Gastrocnemius medialis (tissue), 4 donors: ENCODE measurements at regions not wholly inside any gene's neighbourhood (a gene's known extent, or its start where the extent isn't known, plus 50 kb on each side); places are given as distances from the start of the nearest gene placed in this dataset.

Experiments used
- POLR2A ChIP-seq, 2 donors: fragments of 450-650 bp; IDR thresholded peaks; one replicate each; pipeline ENCODE4 v1.6.1; 2017; ENCODE audit warnings: antibody characterized with exemption in 2 of 2, mild to moderate bottlenecking in 2 of 2, moderate library complexity in 2 of 2
- TF ChIP-seq, protein P1 (sequence below), 5 experiments: fragments of 450-650 bp in 3 of 5; fragments of 200-600 bp in 2 of 5; sonication (generic) in 2 of 5; IDR thresholded peaks in 4 of 5; conservative IDR thresholded peaks in 1 of 5; 1 replicate in 4 of 5; 2 replicates in 1 of 5; pipeline ENCODE4 v1.5.1; 2016 to 2019; ENCODE audit warnings: antibody characterized with exemption in 5 of 5, mild to moderate bottlenecking in 3 of 5, moderate library complexity in 3 of 5

DNA sequence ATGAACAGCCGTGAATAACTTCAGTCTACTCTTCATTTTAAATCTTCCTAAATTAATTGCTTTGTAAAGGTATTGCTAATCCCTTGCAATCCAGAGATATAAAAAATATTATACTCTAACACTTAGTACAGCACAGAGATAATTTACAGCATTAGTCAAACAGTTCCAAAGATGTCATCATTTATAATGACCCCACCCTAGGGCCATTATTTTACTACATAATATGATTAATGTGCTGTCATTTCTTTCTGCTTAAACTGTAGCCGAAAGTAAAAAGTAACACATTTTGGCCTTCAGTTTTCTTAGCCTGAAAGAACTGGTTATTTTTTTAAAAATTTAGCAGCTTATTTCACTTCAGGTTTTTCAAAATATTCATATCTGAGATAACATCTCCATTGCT, 256.3 kb upstream of the RFC3 start:
- TF ChIP-seq, protein P1, sequence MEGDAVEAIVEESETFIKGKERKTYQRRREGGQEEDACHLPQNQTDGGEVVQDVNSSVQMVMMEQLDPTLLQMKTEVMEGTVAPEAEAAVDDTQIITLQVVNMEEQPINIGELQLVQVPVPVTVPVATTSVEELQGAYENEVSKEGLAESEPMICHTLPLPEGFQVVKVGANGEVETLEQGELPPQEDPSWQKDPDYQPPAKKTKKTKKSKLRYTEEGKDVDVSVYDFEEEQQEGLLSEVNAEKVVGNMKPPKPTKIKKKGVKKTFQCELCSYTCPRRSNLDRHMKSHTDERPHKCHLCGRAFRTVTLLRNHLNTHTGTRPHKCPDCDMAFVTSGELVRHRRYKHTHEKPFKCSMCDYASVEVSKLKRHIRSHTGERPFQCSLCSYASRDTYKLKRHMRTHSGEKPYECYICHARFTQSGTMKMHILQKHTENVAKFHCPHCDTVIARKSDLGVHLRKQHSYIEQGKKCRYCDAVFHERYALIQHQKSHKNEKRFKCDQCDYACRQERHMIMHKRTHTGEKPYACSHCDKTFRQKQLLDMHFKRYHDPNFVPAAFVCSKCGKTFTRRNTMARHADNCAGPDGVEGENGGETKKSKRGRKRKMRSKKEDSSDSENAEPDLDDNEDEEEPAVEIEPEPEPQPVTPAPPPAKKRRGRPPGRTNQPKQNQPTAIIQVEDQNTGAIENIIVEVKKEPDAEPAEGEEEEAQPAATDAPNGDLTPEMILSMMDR (IDR thresholded peaks at IDR 0.05 in 4 of 5, conservative IDR thresholded peaks at IDR 0.05 in 1 of 5): no peak
- TF ChIP-seq POLR2A (IDR thresholded peaks at IDR 0.05): no peak
